OCI-LY1 (cell line): ENCODE measurements at regions not wholly inside any gene's neighbourhood (a gene's known extent, or its start where the extent isn't known, plus 50 kb on each side); places are given as distances from the start of the nearest gene placed in this dataset.

ENCODE experiments used
- H2AFZ ChIP-seq: fragments of 200-600 bp; sonication (generic), shearing (Covaris generic); 2 replicates; pipeline ENCODE4 v1.6.0; 2014; ENCODE audit warnings: antibody characterized with exemption, mild to moderate bottlenecking, low read length
- H3F3A ChIP-seq: fragments of 200-600 bp; sonication (generic), shearing (Covaris generic); 2 replicates; pipeline ENCODE4 v1.6.0; 2014; ENCODE audit warnings: mild to moderate bottlenecking, antibody characterized with exemption, low read length, moderate library complexity; ENCODE audit not compliant: insufficient read depth
- H3K27ac ChIP-seq: fragments of 200-600 bp; sonication (generic); 2 replicates; pipeline ENCODE4 v1.5.1; 2014; ENCODE audit warnings: low read length, mixed run types, mild to moderate bottlenecking, low read depth; ENCODE audit not compliant: poor library complexity, severe bottlenecking
- H3K27me3 ChIP-seq: fragments of 200-600 bp; sonication (generic); 2 replicates; pipeline ENCODE4 v1.6.0; 2014; ENCODE audit warnings: antibody characterized with exemption, mild to moderate bottlenecking, low read length, moderate library complexity; ENCODE audit not compliant: insufficient read depth
- H3K36me3 ChIP-seq: fragments of 200-600 bp; sonication (generic); 2 replicates; pipeline ENCODE4 v1.6.1; 2014; ENCODE audit warnings: mild to moderate bottlenecking, antibody characterized with exemption, low read length, moderate library complexity, mixed read lengths; ENCODE audit not compliant: insufficient read depth
- H3K4me1 ChIP-seq: fragments of 200-600 bp; sonication (generic); 2 replicates; pipeline ENCODE4 v1.5.1; 2014; ENCODE audit warnings: mild to moderate bottlenecking, low read length, moderate library complexity; ENCODE audit not compliant: insufficient read depth, severe bottlenecking
- H3K4me2 ChIP-seq: fragments of 200-600 bp; sonication (generic), shearing (Covaris generic); 2 replicates; pipeline ENCODE4 v1.6.1; 2014; ENCODE audit warnings: low read length
- H3K4me3 ChIP-seq: fragments of 200-600 bp; sonication (generic); 2 replicates; pipeline ENCODE4 v1.5.1; 2014; ENCODE audit warnings: low read length, low read depth, mild to moderate bottlenecking, mixed read lengths; ENCODE audit not compliant: poor library complexity, severe bottlenecking
- H3K79me2 ChIP-seq: fragments of 200-600 bp; shearing (Covaris generic); 2 replicates; pipeline ENCODE4 v1.6.1; 2016; ENCODE audit warnings: mixed run types, low read length, mixed read lengths; ENCODE audit not compliant: insufficient read depth
- H3K9ac ChIP-seq: fragments of 200-600 bp; sonication (generic), shearing (Covaris generic); 2 replicates; pipeline ENCODE4 v1.6.1; 2014; ENCODE audit warnings: mild to moderate bottlenecking, low read length, mixed read lengths
- H3K9me2 ChIP-seq: fragments of 200-600 bp; sonication (generic), shearing (Covaris generic); 2 replicates; pipeline ENCODE4 v1.6.1; 2014; ENCODE audit warnings: low read depth, mild to moderate bottlenecking, low read length, mixed read lengths
- H3K9me3 ChIP-seq: fragments of 200-600 bp; shearing (Covaris generic); 2 replicates; pipeline ENCODE4 v1.6.1; 2014; ENCODE audit warnings: low read length, mixed read lengths
- H4K20me1 ChIP-seq: fragments of 200-600 bp; sonication (generic), shearing (Covaris generic); 2 replicates; pipeline ENCODE4 v1.6.0; 2016; ENCODE audit warnings: mild to moderate bottlenecking, low read length; ENCODE audit not compliant: insufficient read depth
- EZH2 ChIP-seq: fragments of 200-600 bp; sonication (generic), shearing (Covaris generic); IDR thresholded peaks from 2 replicates; pipeline ENCODE4 v1.8.0; 2017; ENCODE audit warnings: borderline replicate concordance, mixed run types, mild to moderate bottlenecking, antibody characterized with exemption, low read length, moderate library complexity, mixed read lengths
- TF ChIP-seq, protein P1 (sequence below): fragments of 200-600 bp; sonication (generic), shearing (Covaris generic); IDR thresholded peaks from 2 replicates; pipeline ENCODE4 v1.5.1; 2017; ENCODE audit warnings: mild to moderate bottlenecking, antibody characterized with exemption, low read length, moderate library complexity, mixed read lengths

- H3K4me2 ChIP-seq, result no peak overlapping the region
- no peak overlapping the region for H2AFZ ChIP-seq
- no peaks in the 10 kb centered on the region for H4K20me1 ChIP-seq
- no peaks in the 10 kb centered on the region for H3K4me1 ChIP-seq
- no peaks in the 10 kb centered on the region for H3K27me3 ChIP-seq
- H3K36me3 ChIP-seq, result no peaks in the 10 kb centered on the region
- no peak overlapping the region for H3K4me3 ChIP-seq
- no peaks in the 10 kb centered on the region for H3K9me2 ChIP-seq
- no peaks in the 10 kb centered on the region for H3K9me3 ChIP-seq
- H3K79me2 ChIP-seq, result no peaks in the 10 kb centered on the region
- no peak overlapping the region for H3K27ac ChIP-seq
- no peak for TF ChIP-seq EZH2
- TF ChIP-seq, protein P1, sequence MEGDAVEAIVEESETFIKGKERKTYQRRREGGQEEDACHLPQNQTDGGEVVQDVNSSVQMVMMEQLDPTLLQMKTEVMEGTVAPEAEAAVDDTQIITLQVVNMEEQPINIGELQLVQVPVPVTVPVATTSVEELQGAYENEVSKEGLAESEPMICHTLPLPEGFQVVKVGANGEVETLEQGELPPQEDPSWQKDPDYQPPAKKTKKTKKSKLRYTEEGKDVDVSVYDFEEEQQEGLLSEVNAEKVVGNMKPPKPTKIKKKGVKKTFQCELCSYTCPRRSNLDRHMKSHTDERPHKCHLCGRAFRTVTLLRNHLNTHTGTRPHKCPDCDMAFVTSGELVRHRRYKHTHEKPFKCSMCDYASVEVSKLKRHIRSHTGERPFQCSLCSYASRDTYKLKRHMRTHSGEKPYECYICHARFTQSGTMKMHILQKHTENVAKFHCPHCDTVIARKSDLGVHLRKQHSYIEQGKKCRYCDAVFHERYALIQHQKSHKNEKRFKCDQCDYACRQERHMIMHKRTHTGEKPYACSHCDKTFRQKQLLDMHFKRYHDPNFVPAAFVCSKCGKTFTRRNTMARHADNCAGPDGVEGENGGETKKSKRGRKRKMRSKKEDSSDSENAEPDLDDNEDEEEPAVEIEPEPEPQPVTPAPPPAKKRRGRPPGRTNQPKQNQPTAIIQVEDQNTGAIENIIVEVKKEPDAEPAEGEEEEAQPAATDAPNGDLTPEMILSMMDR, result no peak
- no peaks in the 10 kb centered on the region for H3F3A ChIP-seq
- H3K9ac ChIP-seq, result no peak overlapping the region
These were observed 120.1 kb upstream of the EGLN3 start for GRCh38 chr14:34070917-34071407.

DNA sequence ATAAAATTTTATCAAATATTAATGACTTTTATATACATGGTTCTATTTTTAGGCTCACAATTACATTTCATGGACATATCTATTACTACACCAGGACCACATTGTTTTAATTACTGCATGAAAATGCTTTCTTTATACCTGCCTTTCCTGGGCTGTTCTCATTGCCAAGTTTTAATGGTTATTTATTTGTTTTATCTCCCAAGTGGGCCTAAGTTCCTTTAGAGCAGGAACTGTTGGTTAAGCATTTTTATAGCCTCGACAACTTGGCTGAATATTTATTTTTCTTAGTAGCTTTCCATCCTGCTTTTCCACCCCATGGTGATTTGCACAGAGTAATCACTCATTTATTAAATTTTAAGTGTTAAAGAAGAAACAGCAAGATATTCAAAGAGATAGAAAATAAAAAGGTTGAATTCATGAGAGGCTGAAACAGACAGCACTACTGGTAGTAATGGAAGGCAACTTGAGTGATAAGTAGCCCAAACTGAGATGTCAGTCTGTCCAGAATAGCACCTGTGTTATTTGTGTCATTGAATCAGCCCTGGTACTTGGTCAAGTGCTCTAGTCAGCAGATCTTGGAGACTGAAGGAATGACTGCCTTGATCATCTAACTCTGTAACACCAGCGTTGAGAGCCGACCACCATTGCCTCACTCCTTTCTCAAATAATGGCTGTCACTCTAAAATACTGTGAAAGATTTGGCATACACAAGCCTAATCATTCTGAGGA lies 119.1 kb upstream of the EGLN3 start:
- no peaks in the 10 kb centered on the region for H3K9me3 ChIP-seq
- H3K27me3 ChIP-seq, result no peaks in the 10 kb centered on the region
- H4K20me1 ChIP-seq, result no peaks in the 10 kb centered on the region
- no peaks in the 10 kb centered on the region for H3K36me3 ChIP-seq
- no peak overlapping the region for H3K4me2 ChIP-seq
- H3K9me2 ChIP-seq, result no peaks in the 10 kb centered on the region
- no peaks in the 10 kb centered on the region for H3K79me2 ChIP-seq
- no peak overlapping the region for H3K27ac ChIP-seq
- TF ChIP-seq, protein P1, result no peak
- no peak for TF ChIP-seq EZH2
- H3K4me3 ChIP-seq, result no peak overlapping the region
- H3K4me1 ChIP-seq, result no peaks in the 10 kb centered on the region
- H2AFZ ChIP-seq, result no peak overlapping the region
- H3K9ac ChIP-seq, result no peak overlapping the region
- no peaks in the 10 kb centered on the region for H3F3A ChIP-seq

- Histone ChIP-seq H3K36me3 (no peaks in the 10 kb centered on the region), H3K27me3 (no peaks in the 10 kb centered on the region), H2AFZ (no peak overlapping the region), H3K27ac (no peak overlapping the region), H3K4me1 (no peaks in the 10 kb centered on the region), H3K79me2 (no peaks in the 10 kb centered on the region), H3K4me3 (no peak overlapping the region), H3K4me2 (no peak overlapping the region), H4K20me1 (no peaks in the 10 kb centered on the region), H3K9me2 (no peaks in the 10 kb centered on the region), H3K9me3 (no peaks in the 10 kb centered on the region), H3K9ac (no peak overlapping the region), H3F3A (no peaks in the 10 kb centered on the region)
- no peak for TF ChIP-seq EZH2
- TF ChIP-seq, protein P1, result no peak
These were observed 116.7 kb upstream of the EGLN3 start for GRCh38 chr14:34067587-34067986.
